Thyroid gland (tissue), 4 donors: ENCODE measurements at regions not wholly inside any gene's neighbourhood (a gene's known extent, or its start where the extent isn't known, plus 50 kb on each side); places are given as distances from the start of the nearest gene placed in this dataset.

ENCODE experiments used
- DNase-seq, 2 donors: peaks; one replicate each; pipeline ENCODE4 v3.0.0-alpha.2; 2019
- H3K27ac ChIP-seq, 3 donors: fragments of 200-600 bp; sonication (generic); 1 replicate in 2 of 3; 2 replicates in 1 of 3; pipeline ENCODE4 v1.5.1; 2016 to 2019; ENCODE audit warnings: mild to moderate bottlenecking in 1 of 3, moderate library complexity in 1 of 3
- H3K27me3 ChIP-seq: fragments of 200-600 bp; sonication (generic); one replicate; pipeline ENCODE4 v1.5.1; 2019
- H3K36me3 ChIP-seq, 2 donors: fragments of 200-600 bp; sonication (generic); one replicate each; pipeline ENCODE4 v1.5.1; 2016 to 2019
- H3K4me1 ChIP-seq, 2 donors: fragments of 200-600 bp; sonication (generic); one replicate each; pipeline ENCODE4 v1.5.1; 2017 to 2019
- H3K4me3 ChIP-seq, 3 donors: fragments of 200-600 bp; sonication (generic); replicated peaks in 1 of 3; 1 replicate in 2 of 3; 2 replicates in 1 of 3; pipeline ENCODE4 v1.5.1; 2016; ENCODE audit warnings: mild to moderate bottlenecking in 1 of 3
- H3K9me3 ChIP-seq: fragments of 200-600 bp; sonication (generic); one replicate; pipeline ENCODE4 v1.5.1; 2017
- POLR2A ChIP-seq, 2 donors: fragments of 450-650 bp; IDR thresholded peaks; one replicate each; pipeline ENCODE4 v1.6.1; 2017; ENCODE audit warnings: antibody characterized with exemption in 2 of 2, mild to moderate bottlenecking in 2 of 2, moderate library complexity in 1 of 2
- WGBS, 2 donors: methylation state at CpG; one replicate each; pipeline ENCODE4 v1.1.5; 2017; 5-methylcytosine and 5-hydroxymethylcytosine counted together
- intact Hi-C: fragments of 100-400 bp; cut with DNase I; formaldehyde crosslinking; loops from one replicate; pipeline ENCODE4 v1.15.1; 2023
- TF ChIP-seq, protein P1 (sequence below), 6 experiments: fragments of 200-600 bp in 3 of 6; fragments of 450-650 bp in 3 of 6; sonication (generic) in 3 of 6; IDR thresholded peaks; one replicate each; pipeline ENCODE4 v1.5.1; 2016 to 2019; ENCODE audit warnings: antibody characterized with exemption in 6 of 6, mild to moderate bottlenecking in 2 of 6, inconsistent platforms in 1 of 6, moderate library complexity in 1 of 6

DNA sequence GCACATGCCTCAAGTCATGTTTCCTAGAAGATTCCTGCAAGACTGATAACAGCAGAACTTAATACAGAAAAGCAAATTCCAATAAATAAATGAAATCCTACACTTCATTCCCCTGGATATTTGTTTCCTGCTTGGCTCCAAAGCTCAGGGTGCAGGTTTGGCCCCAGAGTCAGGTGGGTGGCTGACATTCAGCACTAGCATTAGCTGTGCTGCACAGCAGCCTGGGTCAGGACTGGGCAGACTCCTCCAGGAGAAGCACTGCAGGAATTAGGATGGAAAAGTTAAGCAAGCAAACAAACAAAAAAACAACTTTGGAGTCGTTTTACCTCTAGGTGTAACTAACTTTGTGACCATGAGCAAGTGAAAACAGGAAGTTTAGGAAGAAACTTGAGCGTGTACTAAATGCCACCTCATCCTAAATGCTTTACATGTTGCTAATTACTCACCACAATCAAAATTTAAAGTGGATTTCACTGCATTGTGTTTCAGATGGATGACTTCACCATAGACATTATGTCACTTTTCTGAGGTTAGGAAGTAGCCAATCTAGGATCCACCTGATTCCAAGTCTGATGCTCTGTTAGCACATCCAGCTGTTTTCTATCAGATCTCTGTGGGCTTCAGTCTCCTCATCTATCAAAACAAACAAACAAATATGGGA lies 239.4 kb downstream of the C7orf25 start:
- H3K4me3 ChIP-seq, result no peak overlapping the region
- H3K9me3 ChIP-seq, result no peaks in the 10 kb centered on the region
- intact Hi-C loops, result no loop called here
- 67 to 68% methylated on average over 2 of the region's 2 CpGs for WGBS, 2 donors
- no peaks in the 10 kb centered on the region for H3K27me3 ChIP-seq
- H3K27ac ChIP-seq, result no peak overlapping the region
- H3K4me1 ChIP-seq, result no peaks in the 10 kb centered on the region
- H3K36me3 ChIP-seq, result no peaks in the 10 kb centered on the region
- DNase-seq, result no peak
- no peak for TF ChIP-seq POLR2A (IDR thresholded peaks at IDR 0.05)

DNA sequence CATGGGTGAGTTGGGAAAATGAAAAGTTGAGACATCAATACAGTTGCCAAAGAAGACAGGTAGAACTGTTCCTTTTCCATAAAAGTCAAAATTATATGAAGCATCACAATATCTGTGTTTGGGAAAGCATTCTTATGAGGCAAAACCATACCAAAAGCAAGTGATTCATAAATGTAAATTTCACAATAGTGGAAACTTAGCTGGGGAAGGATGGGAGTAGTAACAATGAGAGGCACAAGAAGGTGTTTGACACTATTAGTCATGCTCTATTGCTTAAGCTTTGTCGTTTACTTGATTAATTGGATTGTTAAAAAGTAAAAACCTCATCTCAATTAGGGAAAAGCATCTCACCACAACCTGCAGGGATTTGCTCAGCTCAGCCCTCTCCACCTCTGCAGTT lies 240.2 kb downstream of the C7orf25 start:
- Histone ChIP-seq H3K36me3 (no peaks in the 10 kb centered on the region), H3K9me3 (no peaks in the 10 kb centered on the region), H3K27me3 (no peaks in the 10 kb centered on the region), H3K27ac (no peak overlapping the region), H3K4me3 (no peak overlapping the region), H3K4me1 (no peaks in the 10 kb centered on the region)
- WGBS, 2 donors, result 60 to 71% methylated on average over 1 of the region's 1 CpG
- TF ChIP-seq, protein P1, sequence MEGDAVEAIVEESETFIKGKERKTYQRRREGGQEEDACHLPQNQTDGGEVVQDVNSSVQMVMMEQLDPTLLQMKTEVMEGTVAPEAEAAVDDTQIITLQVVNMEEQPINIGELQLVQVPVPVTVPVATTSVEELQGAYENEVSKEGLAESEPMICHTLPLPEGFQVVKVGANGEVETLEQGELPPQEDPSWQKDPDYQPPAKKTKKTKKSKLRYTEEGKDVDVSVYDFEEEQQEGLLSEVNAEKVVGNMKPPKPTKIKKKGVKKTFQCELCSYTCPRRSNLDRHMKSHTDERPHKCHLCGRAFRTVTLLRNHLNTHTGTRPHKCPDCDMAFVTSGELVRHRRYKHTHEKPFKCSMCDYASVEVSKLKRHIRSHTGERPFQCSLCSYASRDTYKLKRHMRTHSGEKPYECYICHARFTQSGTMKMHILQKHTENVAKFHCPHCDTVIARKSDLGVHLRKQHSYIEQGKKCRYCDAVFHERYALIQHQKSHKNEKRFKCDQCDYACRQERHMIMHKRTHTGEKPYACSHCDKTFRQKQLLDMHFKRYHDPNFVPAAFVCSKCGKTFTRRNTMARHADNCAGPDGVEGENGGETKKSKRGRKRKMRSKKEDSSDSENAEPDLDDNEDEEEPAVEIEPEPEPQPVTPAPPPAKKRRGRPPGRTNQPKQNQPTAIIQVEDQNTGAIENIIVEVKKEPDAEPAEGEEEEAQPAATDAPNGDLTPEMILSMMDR (IDR thresholded peaks at IDR 0.05), result no peak
- TF ChIP-seq POLR2A (IDR thresholded peaks at IDR 0.05), result no peak
- intact Hi-C loops, result no loop called here
- no peak for DNase-seq

DNA sequence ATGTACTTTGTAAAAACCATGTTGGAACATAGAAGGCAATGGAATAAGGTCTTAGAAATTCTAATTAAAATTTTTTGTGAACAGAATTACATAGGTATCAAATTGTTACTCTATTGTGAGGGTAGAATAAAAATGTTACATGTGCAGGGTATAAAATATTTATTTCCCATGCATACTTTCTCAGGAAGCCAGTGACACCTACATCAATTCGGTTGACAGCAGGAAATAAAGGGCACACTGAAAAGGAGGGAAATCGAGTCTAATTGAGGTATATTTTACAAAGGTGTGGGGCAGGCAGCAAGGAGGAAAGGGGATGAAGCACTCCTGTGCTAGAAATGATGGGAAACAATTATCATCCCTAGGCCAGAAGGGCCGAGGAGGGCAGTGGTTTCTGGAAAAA lies 244.9 kb downstream of the C7orf25 start:
- WGBS, 2 donors, result 72 to 76% methylated on average over 3 of the region's 3 CpGs
- Histone ChIP-seq H3K9me3 (no peaks in the 10 kb centered on the region), H3K27ac (no peak overlapping the region), H3K36me3 (no peaks in the 10 kb centered on the region), H3K4me3 (no peak overlapping the region), H3K4me1 (no peaks in the 10 kb centered on the region), H3K27me3 (no peaks in the 10 kb centered on the region)
- DNase-seq, result no peak
- TF ChIP-seq, protein P1 (IDR thresholded peaks at IDR 0.05), result no peak
- no peak for TF ChIP-seq POLR2A (IDR thresholded peaks at IDR 0.05)
- intact Hi-C loops, result no loop called here

DNA sequence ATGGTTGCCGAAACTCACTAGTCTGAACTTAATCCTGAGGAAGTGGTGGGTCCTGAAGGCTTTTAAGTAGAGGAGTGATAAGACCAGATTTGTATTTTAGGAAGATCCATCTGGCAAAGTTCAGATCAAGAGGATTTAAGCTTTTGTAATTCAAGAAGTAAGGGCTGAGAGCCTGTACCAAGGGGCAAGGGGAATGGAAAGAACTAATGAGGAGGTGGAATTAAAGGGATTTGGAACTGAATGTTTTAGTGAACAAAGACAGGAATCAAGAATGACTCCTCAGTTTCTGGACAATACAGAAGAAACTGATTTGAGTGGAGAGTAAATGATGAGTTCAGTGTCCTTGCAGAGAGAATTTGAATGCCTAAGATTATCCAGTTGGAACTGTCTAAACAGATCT lies 249.0 kb downstream of the C7orf25 start:
- no peak for DNase-seq
- 88 to 97% methylated on average over 1 of the region's 1 CpG for WGBS, 2 donors
- H3K27ac ChIP-seq, result no peak overlapping the region

DNA sequence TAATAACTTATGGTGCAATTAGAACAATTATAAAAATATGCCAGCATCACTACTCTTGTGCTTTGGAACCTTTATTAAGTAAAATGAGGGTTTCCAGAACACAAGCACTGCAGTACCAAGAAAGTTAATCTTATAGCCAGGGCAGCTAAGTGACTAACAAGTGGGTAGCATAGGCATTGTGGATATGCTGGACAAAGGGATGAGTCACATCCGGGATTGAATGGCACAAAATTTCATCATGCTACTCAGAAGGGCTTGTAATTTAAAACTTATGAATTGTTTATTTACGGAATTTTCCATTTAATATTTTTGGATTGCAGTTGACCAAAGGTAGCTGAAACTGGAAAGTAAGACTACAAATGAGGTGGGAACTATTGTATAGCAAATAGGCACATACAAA lies 250.6 kb downstream of the C7orf25 start:
- intact Hi-C loops, result no loop called here
- Histone ChIP-seq H3K27me3 (no peaks in the 10 kb centered on the region), H3K9me3 (no peaks in the 10 kb centered on the region), H3K27ac (no peak overlapping the region), H3K4me1 (no peaks in the 10 kb centered on the region), H3K4me3 (no peak overlapping the region), H3K36me3 (no peaks in the 10 kb centered on the region)
- TF ChIP-seq, protein P1 (IDR thresholded peaks at IDR 0.05), result no peak
- TF ChIP-seq POLR2A (IDR thresholded peaks at IDR 0.05), result no peak
- no peak for DNase-seq
- WGBS, 2 donors, result 94 to 98% methylated on average over 2 of the region's 2 CpGs

More for the DNA sequence above, 249.0 kb downstream of the C7orf25 start:
- no peak for TF ChIP-seq POLR2A (IDR thresholded peaks at IDR 0.05)
- TF ChIP-seq, protein P1 (IDR thresholded peaks at IDR 0.05), result no peak
- H3K9me3 ChIP-seq, result no peaks in the 10 kb centered on the region
- no peaks in the 10 kb centered on the region for H3K27me3 ChIP-seq
- no peaks in the 10 kb centered on the region for H3K36me3 ChIP-seq
- H3K4me3 ChIP-seq, result no peak overlapping the region
- intact Hi-C loops, result no loop called here
- H3K4me1 ChIP-seq, result no peaks in the 10 kb centered on the region
